Endothelial cell of umbilical vein (primary cell): ENCODE measurements at regions not wholly inside any gene's neighbourhood (a gene's known extent, or its start where the extent isn't known, plus 50 kb on each side); places are given as distances from the start of the nearest gene placed in this dataset.

Source experiments
- BruUV-seq: library from RNA; stranded (reverse); fragments of 400-500 nt; replicated peaks from 2 replicates; lab custom pipeline; 2021; lab: Mats Ljungman, UMichigan
- CTCF ChIA-PET: fragments of 300-600, 350-600 bp; sonication (Branson Sonifier 250); formaldehyde crosslinking; loops from one replicate; lab custom pipeline; 2021; ENCODE audit warnings: antibody characterized with exemption, inconsistent platforms; lab: Charles Lee
- POLR2A ChIA-PET: fragments of 300-600, 350-600 bp; sonication (Branson Sonifier 250); formaldehyde crosslinking; loops from one replicate; lab custom pipeline; 2021; ENCODE audit warnings: antibody characterized with exemption, inconsistent platforms; lab: Charles Lee
- DNase-seq: peaks from one replicate; pipeline ENCODE4 v3.0.0-alpha.2; 2011; ENCODE audit warnings: low read depth, low spot score
- FAIRE-seq: peaks from 2 replicates; lab custom pipeline; 2011; peaks lifted over from hg19 to GRCh38; lab: Jason Lieb, UNC
- H2AFZ ChIP-seq: 2 replicates; pipeline ENCODE4 v1.6.0; 2012; ENCODE audit warnings: low read depth, low read length, control low read depth, inconsistent platforms
- H3K27ac ChIP-seq: 2 replicates; pipeline ENCODE4 v1.5.1; 2011; ENCODE audit warnings: low read depth, mild to moderate bottlenecking, control low read depth, low read length, moderate library complexity; ENCODE audit not compliant: insufficient read depth
- H3K27me3 ChIP-seq, 2 experiments: 2 replicates each; pipeline versions ENCODE4 v1.6.0 to v1.6.1; 2011; ENCODE audit warnings: low read length in 2 of 2, mixed read lengths in 1 of 2; ENCODE audit not compliant: control insufficient read depth in 2 of 2, insufficient read depth in 2 of 2
- H3K36me3 ChIP-seq, 2 experiments: 2 replicates in 1 of 2; 3 replicates in 1 of 2; pipeline ENCODE4 v1.5.1; 2011; ENCODE audit warnings: low read length in 2 of 2, mild to moderate bottlenecking in 1 of 2, moderate library complexity in 1 of 2; ENCODE audit not compliant: control insufficient read depth in 2 of 2, insufficient read depth in 2 of 2; ENCODE audit errors: extremely low read depth in 1 of 2
- H3K4me1 ChIP-seq: 3 replicates; pipeline ENCODE4 v1.5.1; 2011; ENCODE audit warnings: mild to moderate bottlenecking, low read length; ENCODE audit not compliant: control insufficient read depth, insufficient read depth; ENCODE audit errors: extremely low read depth
- H3K4me2 ChIP-seq: 2 replicates; pipeline ENCODE4 v1.6.1; 2011; ENCODE audit warnings: low read length, control low read depth, mixed read lengths; ENCODE audit not compliant: insufficient read depth
- H3K4me3 ChIP-seq, 3 experiments: fragments of 200-600 bp in 1 of 3; sonication (generic), shearing (Covaris generic) in 1 of 3; replicated peaks in 1 of 3; 2 replicates each; pipeline ENCODE4 v1.5.1; 2011 to 2016; ENCODE audit warnings: control low read depth in 3 of 3, low read length in 3 of 3, mild to moderate bottlenecking in 2 of 3, inconsistent platforms in 1 of 3, low read depth in 1 of 3, moderate library complexity in 1 of 3; ENCODE audit not compliant: insufficient read depth in 1 of 3
- H3K79me2 ChIP-seq: 2 replicates; pipeline ENCODE4 v1.6.0; 2012; ENCODE audit warnings: low read length, inconsistent platforms; ENCODE audit not compliant: control insufficient read depth, insufficient read depth
- H3K9ac ChIP-seq: replicated peaks from 2 replicates; pipeline ENCODE3; 2011; ENCODE audit warnings: low read length, control low read depth; ENCODE audit not compliant: insufficient read depth; ENCODE audit errors: extremely low read depth
- H3K9me1 ChIP-seq: replicated peaks from 3 replicates; pipeline ENCODE4 v1.6.0; 2011; ENCODE audit warnings: mild to moderate bottlenecking, low read length; ENCODE audit not compliant: control insufficient read depth, insufficient read depth; ENCODE audit errors: extremely low read depth
- H3K9me3 ChIP-seq: replicated peaks from 2 replicates; pipeline ENCODE4 v1.5.1; 2012; ENCODE audit warnings: low read length, inconsistent platforms; ENCODE audit not compliant: control insufficient read depth, insufficient read depth
- H4K20me1 ChIP-seq: replicated peaks from 2 replicates; pipeline ENCODE3; 2011; ENCODE audit warnings: mild to moderate bottlenecking, low read length; ENCODE audit not compliant: control insufficient read depth, insufficient read depth; ENCODE audit errors: extremely low read depth
- CTCF ChIP-seq, 2 donors: IDR thresholded peaks; 1 replicate in 1 of 2; 2 replicates in 1 of 2; pipeline ENCODE4 v1.5.1; 2011; ENCODE audit warnings: low read length in 2 of 2, mild to moderate bottlenecking in 2 of 2, moderate library complexity in 2 of 2, control low read depth in 1 of 2, inconsistent platforms in 1 of 2, low read depth in 1 of 2; ENCODE audit not compliant: insufficient read depth in 1 of 2; ENCODE audit errors: extremely low read depth in 1 of 2
- EZH2 ChIP-seq: IDR thresholded peaks from 2 replicates; pipeline ENCODE4 v1.6.1; 2012; ENCODE audit warnings: borderline replicate concordance, low read depth, mild to moderate bottlenecking, moderate library complexity, low read length, inconsistent platforms; ENCODE audit not compliant: severe bottlenecking
- FOS ChIP-seq: IDR thresholded peaks from 2 replicates; pipeline ENCODE4 v1.6.1; 2011; ENCODE audit warnings: mild to moderate bottlenecking, low read length, moderate library complexity, borderline replicate concordance; ENCODE audit not compliant: insufficient read depth
- GATA2 ChIP-seq: IDR thresholded peaks from 2 replicates; pipeline ENCODE4 v1.7.0; 2011; ENCODE audit warnings: low read depth, mild to moderate bottlenecking, moderate library complexity, mixed read lengths, low read length; ENCODE audit not compliant: insufficient read length, insufficient read depth
- JUN ChIP-seq: IDR thresholded peaks from 2 replicates; pipeline ENCODE4 v1.6.1; 2011; ENCODE audit warnings: borderline replicate concordance, low read depth; ENCODE audit not compliant: insufficient read length, insufficient read depth
- MAX ChIP-seq: IDR thresholded peaks from 2 replicates; pipeline ENCODE4 v1.6.1; 2011; ENCODE audit not compliant: insufficient read depth, insufficient read length
- MYC ChIP-seq: IDR thresholded peaks from one replicate; pipeline ENCODE4 v1.6.1; 2011; ENCODE audit warnings: mild to moderate bottlenecking, low read depth, low read length
- POLR2A ChIP-seq: IDR thresholded peaks from 2 replicates; pipeline ENCODE4 v1.6.1; 2012; ENCODE audit warnings: low read depth, mild to moderate bottlenecking, control low read depth, low read length
- POLR2AphosphoS5 ChIP-seq: IDR thresholded peaks from 2 replicates; pipeline ENCODE4 v1.6.1; 2012; ENCODE audit warnings: low read depth, mild to moderate bottlenecking, control low read depth, low read length, moderate library complexity; ENCODE audit not compliant: insufficient read depth
- dilution Hi-C: fragments of 300-500 bp; cut with MboI; formaldehyde crosslinking; loops from one replicate; pipeline ENCODE4 v1.15.0; 2019; ENCODE audit warnings: low sequenced_read_pairs; ENCODE audit not compliant: extremely low pct_ligation_motif_present
- intact Hi-C: fragments of 100-400 bp; cut with micrococcal nuclease; formaldehyde crosslinking; loops from one replicate; pipeline ENCODE4 v1.10.0; 2022

DNA sequence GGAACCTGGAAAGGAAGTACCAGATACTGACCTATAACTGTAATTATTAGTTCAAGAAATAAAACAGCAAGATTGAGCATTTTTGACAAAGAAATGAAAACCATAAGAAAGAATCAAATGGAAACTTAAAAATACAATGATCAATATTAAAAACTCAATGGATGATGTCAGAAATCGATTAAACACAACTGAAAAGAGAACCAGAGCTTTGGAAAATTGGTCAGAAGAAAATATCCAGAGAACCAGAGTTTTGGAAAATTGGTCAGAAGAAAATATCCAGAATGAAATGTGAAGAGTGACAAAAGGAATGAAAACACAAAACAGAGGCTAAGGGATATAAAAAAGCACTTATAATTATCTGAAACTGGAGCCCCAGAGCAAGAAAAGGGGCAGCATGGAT, 438.6 kb downstream of the AJAP1 start:
- intact Hi-C loops (no loop called here), dilution Hi-C loops (no loop called here)
- Histone ChIP-seq H3K9ac (no peak overlapping the region), H3K4me3 (no peak overlapping the region), H3K4me2 (no peak overlapping the region), H4K20me1 (no peaks in the 10 kb centered on the region), H3K27ac (no peak overlapping the region), H3K79me2 (no peaks in the 10 kb centered on the region), H3K9me3 (peaks cover 2% of the 10 kb centered on the region), H3K4me1 (no peaks in the 10 kb centered on the region), H3K36me3 (no peaks in the 10 kb centered on the region), H3K27me3 (no peaks in the 10 kb centered on the region), H2AFZ (no peak overlapping the region), H3K9me1 (no peaks in the 10 kb centered on the region)
- ChIA-PET CTCF (no interaction called here), POLR2A (no interaction called here)
- TF ChIP-seq MYC = no peak
- no peak for TF ChIP-seq FOS
- TF ChIP-seq POLR2AphosphoS5 = no peak
- TF ChIP-seq JUN = no peak
- TF ChIP-seq POLR2A = no peak
- TF ChIP-seq MAX = no peak
- TF ChIP-seq GATA2 = no peak
- no peak for TF ChIP-seq CTCF (IDR thresholded peaks at IDR 0.05; ENCODE audit: extremely low read depth in 1 of 2, insufficient read depth in 1 of 2, low read depth in 1 of 2, low read length in 2 of 2)
- no peak for TF ChIP-seq EZH2
- no TSS peak for BruUV-seq
- FAIRE-seq = no peak
- DNase-seq = no peak
